ENCODE measurements at regions not wholly inside any gene's neighbourhood (a gene's known extent, or its start where the extent isn't known, plus 50 kb on each side); places are given as distances from the start of the nearest gene placed in this dataset.

DNA sequence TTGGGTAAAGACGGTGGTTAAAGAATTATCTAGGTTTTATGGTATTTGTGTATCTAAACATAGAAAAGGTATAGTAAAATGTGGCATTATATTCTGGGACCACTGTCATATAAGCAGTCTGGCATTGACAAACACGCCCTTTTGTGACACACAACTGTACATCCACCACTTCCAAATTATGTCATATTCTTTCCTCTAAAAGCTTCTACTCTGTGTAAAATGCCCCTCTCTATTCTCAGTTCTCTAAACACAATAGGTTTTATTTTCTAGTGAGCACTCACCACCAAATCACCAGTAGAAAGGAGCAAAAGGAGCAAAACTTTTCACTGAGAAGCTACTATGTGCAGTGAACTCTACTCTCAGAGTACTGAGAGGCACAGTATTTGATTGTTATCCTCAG is 88.1 kb upstream of the PIEZO2 start:
- TF ChIP-seq, protein P1, sequence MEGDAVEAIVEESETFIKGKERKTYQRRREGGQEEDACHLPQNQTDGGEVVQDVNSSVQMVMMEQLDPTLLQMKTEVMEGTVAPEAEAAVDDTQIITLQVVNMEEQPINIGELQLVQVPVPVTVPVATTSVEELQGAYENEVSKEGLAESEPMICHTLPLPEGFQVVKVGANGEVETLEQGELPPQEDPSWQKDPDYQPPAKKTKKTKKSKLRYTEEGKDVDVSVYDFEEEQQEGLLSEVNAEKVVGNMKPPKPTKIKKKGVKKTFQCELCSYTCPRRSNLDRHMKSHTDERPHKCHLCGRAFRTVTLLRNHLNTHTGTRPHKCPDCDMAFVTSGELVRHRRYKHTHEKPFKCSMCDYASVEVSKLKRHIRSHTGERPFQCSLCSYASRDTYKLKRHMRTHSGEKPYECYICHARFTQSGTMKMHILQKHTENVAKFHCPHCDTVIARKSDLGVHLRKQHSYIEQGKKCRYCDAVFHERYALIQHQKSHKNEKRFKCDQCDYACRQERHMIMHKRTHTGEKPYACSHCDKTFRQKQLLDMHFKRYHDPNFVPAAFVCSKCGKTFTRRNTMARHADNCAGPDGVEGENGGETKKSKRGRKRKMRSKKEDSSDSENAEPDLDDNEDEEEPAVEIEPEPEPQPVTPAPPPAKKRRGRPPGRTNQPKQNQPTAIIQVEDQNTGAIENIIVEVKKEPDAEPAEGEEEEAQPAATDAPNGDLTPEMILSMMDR (IDR thresholded peaks at IDR 0.05; ENCODE audit: borderline replicate concordance, insufficient read depth, low read depth, low read length), result no peak
- H3K4me3 ChIP-seq (ENCODE audit: low read depth, low read length), result no peak overlapping the region

DNA sequence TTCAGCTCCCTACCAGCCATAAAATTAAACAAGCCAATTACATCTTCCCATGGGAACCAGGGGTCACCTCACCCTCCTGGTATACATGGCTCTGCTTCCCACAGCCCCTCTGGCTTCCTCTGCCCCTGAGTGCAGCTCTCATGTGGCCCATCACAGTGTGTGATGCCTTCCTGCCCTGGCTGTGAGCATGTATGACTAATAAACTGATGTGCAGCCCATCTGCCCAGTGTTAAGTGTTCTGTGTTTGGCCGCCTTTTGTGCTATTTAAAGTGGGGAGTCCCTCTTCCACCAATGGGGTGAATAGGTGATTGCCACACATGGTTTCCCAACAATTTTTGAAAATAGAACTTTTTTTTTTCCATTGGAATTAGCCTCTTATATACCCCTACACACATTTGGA is 87.7 kb upstream of the PIEZO2 start:
- TF ChIP-seq, protein P1 (IDR thresholded peaks at IDR 0.05; ENCODE audit: borderline replicate concordance, insufficient read depth, low read depth, low read length), result no peak
- no peak overlapping the region for H3K4me3 ChIP-seq (ENCODE audit: low read depth, low read length)

DNA sequence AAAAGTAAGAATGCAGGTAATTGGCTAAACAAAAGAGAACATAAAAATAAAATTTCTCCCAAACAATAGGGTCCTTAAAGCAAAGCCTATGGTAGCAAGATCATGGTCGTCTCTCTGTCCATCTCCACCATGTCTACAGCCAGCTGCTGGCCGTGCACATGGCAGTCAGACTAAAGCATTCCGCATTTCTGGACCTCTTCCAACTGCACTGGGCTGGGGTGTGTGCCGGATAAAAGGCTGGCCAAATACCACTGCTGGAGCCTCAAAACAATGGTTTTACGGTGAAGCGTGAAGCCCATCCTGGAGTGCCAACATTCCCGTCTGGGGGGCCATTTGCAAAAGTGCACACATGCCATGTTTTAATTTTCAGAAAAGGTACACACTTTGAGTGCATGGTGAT is 74.8 kb upstream of the PIEZO2 start:
- TF ChIP-seq, protein P1 (IDR thresholded peaks at IDR 0.05; ENCODE audit: borderline replicate concordance, insufficient read depth, low read depth, low read length), result no peak
- no peak overlapping the region for H3K4me3 ChIP-seq (ENCODE audit: low read depth, low read length)

DNA sequence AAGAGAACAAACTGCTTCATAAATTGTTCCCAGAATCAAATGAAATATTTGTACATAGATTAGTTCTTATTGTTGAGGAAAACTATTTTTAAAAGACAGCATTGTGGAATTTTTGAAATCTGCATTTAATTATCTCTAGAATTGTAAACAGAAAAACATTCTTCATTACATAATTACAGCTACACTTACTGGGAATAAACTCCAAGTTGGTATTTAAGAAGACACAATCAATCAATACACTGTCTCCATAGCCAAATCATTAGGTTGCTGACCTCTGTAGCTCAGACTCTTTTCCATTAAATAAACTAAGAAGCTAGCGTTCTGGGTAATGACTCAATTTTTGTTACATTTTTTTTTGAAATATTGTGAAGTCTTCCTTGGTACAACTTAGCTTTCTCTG is 70.2 kb upstream of the PIEZO2 start:
- TF ChIP-seq, protein P1 (IDR thresholded peaks at IDR 0.05; ENCODE audit: borderline replicate concordance, insufficient read depth, low read depth, low read length), result no peak
- no peak overlapping the region for H3K4me3 ChIP-seq (ENCODE audit: low read depth, low read length)

DNA sequence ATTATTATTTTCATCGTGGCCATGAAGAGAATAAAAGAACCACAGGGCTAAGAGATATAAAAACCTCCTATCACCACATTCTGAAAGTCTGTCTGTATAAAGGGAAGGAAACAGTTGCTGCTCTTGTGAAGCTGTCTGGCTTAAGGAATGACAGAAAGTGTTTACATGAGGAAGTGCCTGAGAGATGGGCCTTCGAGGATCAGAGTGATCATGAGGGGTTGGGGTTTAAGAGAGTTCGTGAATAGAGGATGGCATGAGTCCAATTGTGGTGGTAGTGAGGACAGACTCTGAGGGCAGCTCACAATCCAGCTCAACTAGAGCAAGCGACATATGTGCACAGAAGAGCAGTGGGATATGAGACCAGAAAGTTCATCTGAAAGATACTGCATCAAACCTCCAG is 65.8 kb upstream of the PIEZO2 start:
- TF ChIP-seq, protein P1 (IDR thresholded peaks at IDR 0.05; ENCODE audit: borderline replicate concordance, insufficient read depth, low read depth, low read length), result no peak
- no peak overlapping the region for H3K4me3 ChIP-seq (ENCODE audit: low read depth, low read length)

DNA sequence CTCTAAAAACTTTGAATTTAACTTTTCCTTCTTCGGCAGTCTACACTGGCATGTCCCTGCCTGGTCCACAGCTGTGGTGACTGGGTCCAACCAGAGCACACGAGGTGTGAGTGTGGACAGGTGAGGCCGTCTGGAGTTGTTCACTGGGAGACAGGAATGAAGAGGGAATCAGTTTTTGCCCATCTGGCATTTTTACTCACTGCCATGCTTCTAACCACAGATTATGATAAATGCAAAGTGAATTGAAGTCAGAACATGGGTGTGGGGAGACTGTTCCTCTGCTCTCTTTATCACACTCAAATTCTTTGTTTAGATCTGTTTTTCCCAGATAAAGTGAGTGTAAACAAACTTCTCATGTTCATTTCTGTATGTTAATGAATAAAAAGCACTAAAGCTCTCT is 54.7 kb upstream of the PIEZO2 start:
- no peak overlapping the region for H3K4me3 ChIP-seq (ENCODE audit: low read depth, low read length)

DNA sequence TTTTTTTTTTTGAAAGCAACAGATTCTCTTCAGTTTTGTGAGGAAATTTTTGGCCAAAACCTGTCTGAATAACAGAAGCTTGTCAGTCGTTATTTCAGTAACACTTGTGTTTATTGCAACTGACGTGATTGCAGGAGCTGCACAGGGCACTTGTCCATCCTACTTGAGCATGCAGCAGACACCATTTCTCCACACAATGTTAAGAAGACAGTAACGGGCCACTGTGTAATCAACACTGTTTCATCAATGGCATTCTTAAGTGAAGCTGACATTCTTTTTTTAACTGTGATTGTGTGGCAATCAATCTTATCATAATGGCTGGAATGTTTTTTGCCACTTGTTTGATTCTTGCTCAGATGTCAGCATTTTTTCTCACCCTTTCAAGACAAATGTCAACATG is 50.1 kb upstream of the PIEZO2 start:
- TF ChIP-seq, protein P1 (IDR thresholded peaks at IDR 0.05; ENCODE audit: borderline replicate concordance, insufficient read depth, low read depth, low read length), result no peak
- H3K4me3 ChIP-seq (ENCODE audit: low read depth, low read length), result no peak overlapping the region

More for the DNA sequence above, 54.7 kb upstream of the PIEZO2 start:
- TF ChIP-seq, protein P1 (IDR thresholded peaks at IDR 0.05; ENCODE audit: borderline replicate concordance, insufficient read depth, low read depth, low read length), result no peak

All from GM12875 (cell line).